ENCODE measurements at regions not wholly inside any gene's neighbourhood (a gene's known extent, or its start where the extent isn't known, plus 50 kb on each side); places are given as distances from the start of the nearest gene placed in this dataset.

GRCh38 chr7:110130669-110131068 is 960.3 kb upstream of the LRRN3 start:
- H3K4me1 ChIP-seq (ENCODE audit: insufficient read depth, insufficient read length), result no peaks in the 10 kb centered on the region
- no peak for TF ChIP-seq SUZ12 (IDR thresholded peaks at IDR 0.05; ENCODE audit: extremely low read depth, insufficient read depth, insufficient read length)
- TF ChIP-seq YY1 (IDR thresholded peaks at IDR 0.05; ENCODE audit: insufficient read depth, insufficient read length), result no peak
- TF ChIP-seq ZNF274 (IDR thresholded peaks at IDR 0.05; ENCODE audit: low read depth, low read length), result no peak
- no peak overlapping the region for H3K4me3 ChIP-seq (ENCODE audit: insufficient read length, low read depth)
- H3K27me3 ChIP-seq (ENCODE audit: insufficient read depth, insufficient read length), result no peaks in the 10 kb centered on the region
- H3K9me3 ChIP-seq (ENCODE audit: insufficient read depth, low read length), result no peaks in the 10 kb centered on the region
- no peak for DNase-seq (ENCODE audit: low read depth, low spot score)
- no peak overlapping the region for H3K9ac ChIP-seq (ENCODE audit: insufficient read length, low read depth)
- H3K36me3 ChIP-seq (ENCODE audit: insufficient read depth, insufficient read length, low read length), result no peaks in the 10 kb centered on the region

GRCh38 chr7:110131344-110131743 is 959.6 kb upstream of the LRRN3 start:
- no peak for DNase-seq (ENCODE audit: low read depth, low spot score)
- TF ChIP-seq SUZ12 (IDR thresholded peaks at IDR 0.05; ENCODE audit: extremely low read depth, insufficient read depth, insufficient read length), result no peak
- no peak for TF ChIP-seq YY1 (IDR thresholded peaks at IDR 0.05; ENCODE audit: insufficient read depth, insufficient read length)
- no peak for TF ChIP-seq ZNF274 (IDR thresholded peaks at IDR 0.05; ENCODE audit: low read depth, low read length)

GRCh38 chr7:110139056-110139455 is 951.9 kb upstream of the LRRN3 start:
- no peaks in the 10 kb centered on the region for H3K4me1 ChIP-seq (ENCODE audit: insufficient read depth, insufficient read length)
- no peak for DNase-seq (ENCODE audit: low read depth, low spot score)
- no peak for TF ChIP-seq YY1 (IDR thresholded peaks at IDR 0.05; ENCODE audit: insufficient read depth, insufficient read length)
- TF ChIP-seq SUZ12 (IDR thresholded peaks at IDR 0.05; ENCODE audit: extremely low read depth, insufficient read depth, insufficient read length), result no peak
- TF ChIP-seq ZNF274 (IDR thresholded peaks at IDR 0.05; ENCODE audit: low read depth, low read length), result no peak
- H3K4me3 ChIP-seq (ENCODE audit: insufficient read length, low read depth), result no peak overlapping the region
- no peaks in the 10 kb centered on the region for H3K9me3 ChIP-seq (ENCODE audit: insufficient read depth, low read length)
- H3K36me3 ChIP-seq (ENCODE audit: insufficient read depth, insufficient read length, low read length), result no peaks in the 10 kb centered on the region
- no peak overlapping the region for H3K9ac ChIP-seq (ENCODE audit: insufficient read length, low read depth)
- H3K27me3 ChIP-seq (ENCODE audit: insufficient read depth, insufficient read length), result no peaks in the 10 kb centered on the region

More at GRCh38 chr7:110131344-110131743, 959.6 kb upstream of the LRRN3 start:
- Histone ChIP-seq H3K4me3 (ENCODE audit: insufficient read length, low read depth) (no peak overlapping the region), H3K4me1 (ENCODE audit: insufficient read depth, insufficient read length) (no peaks in the 10 kb centered on the region), H3K27me3 (ENCODE audit: insufficient read depth, insufficient read length) (no peaks in the 10 kb centered on the region), H3K36me3 (ENCODE audit: insufficient read depth, insufficient read length, low read length) (no peaks in the 10 kb centered on the region), H3K9me3 (ENCODE audit: insufficient read depth, low read length) (no peaks in the 10 kb centered on the region), H3K9ac (ENCODE audit: insufficient read length, low read depth) (no peak overlapping the region)

- Histone ChIP-seq H3K36me3 (ENCODE audit: insufficient read depth, insufficient read length, low read length) (no peaks in the 10 kb centered on the region), H3K4me3 (ENCODE audit: insufficient read length, low read depth) (no peak overlapping the region), H3K9ac (ENCODE audit: insufficient read length, low read depth) (no peak overlapping the region), H3K9me3 (ENCODE audit: insufficient read depth, low read length) (0 out of 2 replicates have a peak, but pooled peaks cover 2% of the 10 kb centered on the region), H3K4me1 (ENCODE audit: insufficient read depth, insufficient read length) (no peaks in the 10 kb centered on the region), H3K27me3 (ENCODE audit: insufficient read depth, insufficient read length) (no peaks in the 10 kb centered on the region)
- DNase-seq (ENCODE audit: low read depth, low spot score), result no peak
- TF ChIP-seq SUZ12 (IDR thresholded peaks at IDR 0.05; ENCODE audit: extremely low read depth, insufficient read depth, insufficient read length) (no peak), ZNF274 (IDR thresholded peaks at IDR 0.05; ENCODE audit: low read depth, low read length) (no peak), YY1 (IDR thresholded peaks at IDR 0.05; ENCODE audit: insufficient read depth, insufficient read length) (no peak)
These were observed 947.9 kb upstream of the LRRN3 start for GRCh38 chr7:110142939-110143526.

- H3K4me3 ChIP-seq (ENCODE audit: insufficient read length, low read depth), result no peak overlapping the region
- no peak overlapping the region for H3K9ac ChIP-seq (ENCODE audit: insufficient read length, low read depth)
- H3K4me1 ChIP-seq (ENCODE audit: insufficient read depth, insufficient read length), result no peaks in the 10 kb centered on the region
- H3K27me3 ChIP-seq (ENCODE audit: insufficient read depth, insufficient read length), result no peaks in the 10 kb centered on the region
- no peak for DNase-seq (ENCODE audit: low read depth, low spot score)
- H3K9me3 ChIP-seq (ENCODE audit: insufficient read depth, low read length), result peaks cover 12% of the 10 kb centered on the region; the same call in 1 of the 2 replicates
- no peak for TF ChIP-seq ZNF274 (IDR thresholded peaks at IDR 0.05; ENCODE audit: low read depth, low read length)
- no peak for TF ChIP-seq YY1 (IDR thresholded peaks at IDR 0.05; ENCODE audit: insufficient read depth, insufficient read length)
- no peak for TF ChIP-seq SUZ12 (IDR thresholded peaks at IDR 0.05; ENCODE audit: extremely low read depth, insufficient read depth, insufficient read length)
- H3K36me3 ChIP-seq (ENCODE audit: insufficient read depth, insufficient read length, low read length), result no peaks in the 10 kb centered on the region
These were observed 946.3 kb upstream of the LRRN3 start for GRCh38 chr7:110144599-110144998.

GRCh38 chr7:110148054-110148453 is 942.9 kb upstream of the LRRN3 start:
- Histone ChIP-seq H3K4me3 (ENCODE audit: insufficient read length, low read depth) (no peak overlapping the region), H3K27me3 (ENCODE audit: insufficient read depth, insufficient read length) (no peaks in the 10 kb centered on the region), H3K9me3 (ENCODE audit: insufficient read depth, low read length) (peaks cover 12% of the 10 kb centered on the region; the same call in 1 of the 2 replicates), H3K36me3 (ENCODE audit: insufficient read depth, insufficient read length, low read length) (no peaks in the 10 kb centered on the region), H3K4me1 (ENCODE audit: insufficient read depth, insufficient read length) (no peaks in the 10 kb centered on the region), H3K9ac (ENCODE audit: insufficient read length, low read depth) (no peak overlapping the region)
- TF ChIP-seq SUZ12 (IDR thresholded peaks at IDR 0.05; ENCODE audit: extremely low read depth, insufficient read depth, insufficient read length) (no peak), ZNF274 (IDR thresholded peaks at IDR 0.05; ENCODE audit: low read depth, low read length) (no peak), YY1 (IDR thresholded peaks at IDR 0.05; ENCODE audit: insufficient read depth, insufficient read length) (no peak)
- DNase-seq (ENCODE audit: low read depth, low spot score), result no peak

GRCh38 chr7:110153222-110153621 is 937.7 kb upstream of the LRRN3 start:
- no peak for DNase-seq (ENCODE audit: low read depth, low spot score)
- TF ChIP-seq YY1 (IDR thresholded peaks at IDR 0.05; ENCODE audit: insufficient read depth, insufficient read length) (no peak), SUZ12 (IDR thresholded peaks at IDR 0.05; ENCODE audit: extremely low read depth, insufficient read depth, insufficient read length) (no peak)
- H3K9ac ChIP-seq (ENCODE audit: insufficient read length, low read depth), result no peak overlapping the region

More at GRCh38 chr7:110153222-110153621, 937.7 kb upstream of the LRRN3 start:
- H3K36me3 ChIP-seq (ENCODE audit: insufficient read depth, insufficient read length, low read length), result no peaks in the 10 kb centered on the region
- H3K27me3 ChIP-seq (ENCODE audit: insufficient read depth, insufficient read length), result no peaks in the 10 kb centered on the region
- H3K4me3 ChIP-seq (ENCODE audit: insufficient read length, low read depth), result no peak overlapping the region
- H3K9me3 ChIP-seq (ENCODE audit: insufficient read depth, low read length), result peaks cover 9% of the 10 kb centered on the region; the same call in 1 of the 2 replicates
- no peaks in the 10 kb centered on the region for H3K4me1 ChIP-seq (ENCODE audit: insufficient read depth, insufficient read length)
